IMR-90 (cell line): ENCODE measurements at regions not wholly inside any gene's neighbourhood (a gene's known extent, or its start where the extent isn't known, plus 50 kb on each side); places are given as distances from the start of the nearest gene placed in this dataset.

ENCODE experiments used
- ATAC-seq: fragments of 200-7000 bp; cut with Tn5 transposase; 2 replicates; pipeline ENCODE4 v1.9.1; 2020; ENCODE audit warnings: low read depth, mild to moderate bottlenecking, moderate library complexity
- BruUV-seq: library from RNA; stranded (reverse); fragments of 400-500 nt; replicated peaks from 2 replicates; lab custom pipeline; 2021; lab: Mats Ljungman, UMichigan
- CTCF ChIA-PET: fragments of 300-600 bp; formaldehyde crosslinking; extraction: SDS; loops from one replicate; lab custom pipeline; 2021; ENCODE audit warnings: antibody characterized with exemption; lab: Yijun Ruan, JAX
- POLR2A ChIA-PET: fragments of 300-600 bp; sonication (Branson Sonifier 250); formaldehyde crosslinking; loops from one replicate; lab custom pipeline; 2022; ENCODE audit warnings: antibody characterized with exemption; ENCODE audit not compliant: unreplicated experiment; lab: Charles Lee
- DNase-seq: peaks from one replicate; pipeline ENCODE4 v3.0.0; 2013
- H2AFZ ChIP-seq: replicated peaks from 2 replicates; pipeline ENCODE3; 2013; ENCODE audit warnings: low read length, mild to moderate bottlenecking; ENCODE audit not compliant: poor library complexity
- H2AK5ac ChIP-seq: 2 replicates; pipeline ENCODE4 v1.6.1; 2013; ENCODE audit warnings: low read depth, low read length, inconsistent platforms
- H2AK9ac ChIP-seq: replicated peaks from 2 replicates; pipeline ENCODE3; 2013; ENCODE audit warnings: mild to moderate bottlenecking, low read depth, low read length, moderate library complexity; ENCODE audit not compliant: poor library complexity
- H2BK120ac ChIP-seq: 2 replicates; pipeline ENCODE4 v1.6.1; 2013; ENCODE audit warnings: low read depth, low read length, inconsistent platforms
- H2BK15ac ChIP-seq: 3 replicates; pipeline ENCODE4 v1.6.1; 2013; ENCODE audit warnings: low read depth, low read length, inconsistent platforms
- H2BK20ac ChIP-seq: 2 replicates; pipeline ENCODE4 v1.6.1; 2013; ENCODE audit warnings: low read depth, mild to moderate bottlenecking, inconsistent platforms, low read length, moderate library complexity
- H2BK5ac ChIP-seq: 2 replicates; pipeline ENCODE4 v1.6.1; 2013; ENCODE audit warnings: mild to moderate bottlenecking, low read depth, low read length, inconsistent platforms; ENCODE audit not compliant: poor library complexity, severe bottlenecking
- H3K14ac ChIP-seq: replicated peaks from 2 replicates; pipeline ENCODE4 v1.6.1; 2013; ENCODE audit warnings: low read depth, low read length, inconsistent platforms
- H3K18ac ChIP-seq: 2 replicates; pipeline ENCODE4 v1.6.1; 2013; ENCODE audit warnings: low read depth, low read length, control low read depth
- H3K23ac ChIP-seq: 2 replicates; pipeline ENCODE4 v1.6.1; 2013; ENCODE audit warnings: low read depth, low read length, inconsistent platforms
- H3K27ac ChIP-seq: 2 replicates; pipeline ENCODE4 v1.5.1; 2013; ENCODE audit warnings: mild to moderate bottlenecking, control low read depth, low read length; ENCODE audit not compliant: insufficient read depth
- H3K27me3 ChIP-seq: 2 replicates; pipeline ENCODE4 v1.6.1; 2013; ENCODE audit warnings: low read length; ENCODE audit not compliant: control insufficient read depth, insufficient read depth
- H3K36me3 ChIP-seq: 2 replicates; pipeline ENCODE4 v1.6.1; 2013; ENCODE audit warnings: low read length, mixed read lengths; ENCODE audit not compliant: control insufficient read depth, insufficient read depth
- H3K4ac ChIP-seq: 2 replicates; pipeline ENCODE4 v1.6.1; 2013; ENCODE audit warnings: low read depth, low read length, inconsistent platforms
- H3K4me1 ChIP-seq: 2 replicates; pipeline ENCODE4 v1.6.1; 2013; ENCODE audit warnings: low read length, mixed read lengths; ENCODE audit not compliant: control insufficient read depth, insufficient read depth
- H3K4me2 ChIP-seq: 2 replicates; pipeline ENCODE4 v1.6.1; 2013; ENCODE audit warnings: low read depth, mild to moderate bottlenecking, control low read depth, low read length, moderate library complexity
- H3K4me3 ChIP-seq: 2 replicates; pipeline ENCODE4 v1.5.1; 2013; ENCODE audit warnings: low read depth, mild to moderate bottlenecking, control low read depth, low read length, moderate library complexity; ENCODE audit not compliant: insufficient read depth
- H3K56ac ChIP-seq: 2 replicates; pipeline ENCODE4 v1.6.1; 2013; ENCODE audit warnings: low read length, inconsistent platforms; ENCODE audit not compliant: insufficient read depth; ENCODE audit errors: extremely low read depth
- H3K79me1 ChIP-seq, 2 experiments: 2 replicates each; pipeline ENCODE4 v1.6.1; 2013; ENCODE audit warnings: low read length in 2 of 2, inconsistent platforms in 1 of 2, low read depth in 1 of 2
- H3K9ac ChIP-seq: 2 replicates; pipeline ENCODE4 v1.6.1; 2013; ENCODE audit warnings: low read depth, low read length, control low read depth
- H3K9me1 ChIP-seq: 2 replicates; pipeline ENCODE4 v1.6.1; 2013; ENCODE audit warnings: low read length, inconsistent platforms; ENCODE audit not compliant: insufficient read depth
- H3K9me3 ChIP-seq: 2 replicates; pipeline ENCODE4 v1.6.1; 2013; ENCODE audit warnings: low read length; ENCODE audit not compliant: control insufficient read depth, insufficient read depth
- H4K20me1 ChIP-seq: 2 replicates; pipeline ENCODE4 v1.6.1; 2013; ENCODE audit warnings: low read length, inconsistent platforms; ENCODE audit not compliant: insufficient read depth
- H4K5ac ChIP-seq: 2 replicates; pipeline ENCODE4 v1.6.1; 2013; ENCODE audit warnings: mild to moderate bottlenecking, low read depth, low read length, control low read depth
- H4K8ac ChIP-seq, 2 experiments: 2 replicates each; pipeline ENCODE4 v1.6.1; 2013; ENCODE audit warnings: low read depth in 2 of 2, low read length in 2 of 2, control low read depth in 1 of 2, inconsistent platforms in 1 of 2
- H4K91ac ChIP-seq: 2 replicates; pipeline ENCODE4 v1.6.1; 2013; ENCODE audit warnings: low read depth, low read length, inconsistent platforms; ENCODE audit not compliant: insufficient read depth
- CHD1 ChIP-seq: IDR thresholded peaks from 2 replicates; pipeline ENCODE4 v1.6.1; 2012; ENCODE audit warnings: low read depth, low read length, improper control_type of control experiment
- FOS ChIP-seq: fragments of 150-350 bp; IDR thresholded peaks from 2 replicates; pipeline ENCODE4 v1.6.1; 2016; ENCODE audit warnings: low read depth, low read length
- MXI1 ChIP-seq: IDR thresholded peaks from 2 replicates; pipeline ENCODE4 v1.6.1; 2012; ENCODE audit warnings: low read depth, mild to moderate bottlenecking, low read length, moderate library complexity, borderline replicate concordance
- NFE2L2 ChIP-seq: fragments of 150-350 bp; IDR thresholded peaks from 2 replicates; pipeline ENCODE4 v1.6.1; 2016; ENCODE audit warnings: low read depth, mild to moderate bottlenecking, low read length
- SMC3 ChIP-seq: fragments of 150-350 bp; IDR thresholded peaks from 2 replicates; pipeline ENCODE4 v1.6.1; 2016; ENCODE audit warnings: low read depth, mild to moderate bottlenecking, antibody characterized with exemption, low read length, moderate library complexity
- WGBS, 2 experiments: methylation state at CpG; one replicate each; pipeline versions ENCODE4 v1.1.5 to v1.1.7; 2013; ENCODE audit warnings: missing lambda C conversion rate in 2 of 2; ENCODE audit not compliant: insufficient read length in 1 of 2; ENCODE audit errors: extremely low coverage in 2 of 2; 5-methylcytosine and 5-hydroxymethylcytosine counted together
- dilution Hi-C: fragments of 300-500 bp; cut with HindIII; formaldehyde crosslinking; loops from one replicate; pipeline ENCODE4 v1.14.3; 2018; ENCODE audit warnings: low sequenced_read_pairs; ENCODE audit not compliant: unreplicated experiment
- in situ Hi-C: fragments of 300-500 bp; cut with MboI; formaldehyde crosslinking; loops from 3 replicates; pipeline ENCODE4 v1.14.3; 2019; ENCODE audit warnings: low sequenced_read_pairs, inconsistent platforms, mixed read lengths
- intact Hi-C: fragments of 100-400 bp; cut with micrococcal nuclease; formaldehyde crosslinking; loops from 2 replicates; pipeline ENCODE4 v1.10.0; 2022

- in situ Hi-C loops (no loop called here), intact Hi-C loops (no loop called here), dilution Hi-C loops (no loop called here)
- H2AK9ac ChIP-seq, result no peak overlapping the region
- H3K27me3 ChIP-seq, result no peaks in the 10 kb centered on the region
- no TSS peak for BruUV-seq
- no peak overlapping the region for H3K27ac ChIP-seq
- H3K9ac ChIP-seq, result no peak overlapping the region
- H3K4me3 ChIP-seq, result no peak overlapping the region
- no peak overlapping the region for H2BK15ac ChIP-seq
- H3K4me1 ChIP-seq, result no peaks in the 10 kb centered on the region
- H2BK120ac ChIP-seq, result no peak overlapping the region
- no peak overlapping the region for H2AFZ ChIP-seq
- no peaks in the 10 kb centered on the region for H3K9me3 ChIP-seq
- TF ChIP-seq FOS (no peak), SMC3 (no peak), MXI1 (no peak), NFE2L2 (no peak), CHD1 (no peak)
- H3K4me2 ChIP-seq, result no peak overlapping the region
- H4K5ac ChIP-seq, result no peak overlapping the region
- ChIA-PET POLR2A (no interaction called here), CTCF (no interaction called here)
- no peak overlapping the region for H2AK5ac ChIP-seq
- WGBS, 2 experiments, result no CpG with 5 or more reads among the region's 1 CpG
- H3K14ac ChIP-seq, result no peak overlapping the region
- no peak overlapping the region for H3K18ac ChIP-seq
- no peak overlapping the region for H2BK20ac ChIP-seq
- ATAC-seq, result no peak
- H3K36me3 ChIP-seq, result no peaks in the 10 kb centered on the region
- H3K23ac ChIP-seq, result no peak overlapping the region
- H3K4ac ChIP-seq, result no peak overlapping the region
- H3K9me1 ChIP-seq, result no peaks in the 10 kb centered on the region
- no peaks in the 10 kb centered on the region for H3K79me1 ChIP-seq
- no peak overlapping the region for H3K56ac ChIP-seq
- H4K91ac ChIP-seq, result no peak overlapping the region
- H4K20me1 ChIP-seq, result no peaks in the 10 kb centered on the region
- no peak overlapping the region for H4K8ac ChIP-seq
- no peak for DNase-seq
- H2BK5ac ChIP-seq, result no peak overlapping the region
These were observed 371.4 kb upstream of the CDH18 start for GRCh38 chr5:20359377-20359776.
